GM12865 (cell line): ENCODE measurements at regions not wholly inside any gene's neighbourhood (a gene's known extent, or its start where the extent isn't known, plus 50 kb on each side); places are given as distances from the start of the nearest gene placed in this dataset.

Source experiments
- DNase-seq: peaks from one replicate; pipeline ENCODE4 v3.0.0; 2010; ENCODE audit warnings: low read depth
- H3K4me3 ChIP-seq: 2 replicates; pipeline ENCODE4 v1.5.1; 2011; ENCODE audit warnings: mild to moderate bottlenecking, low read depth, low read length, control low read depth
- CTCF ChIP-seq: IDR thresholded peaks from 2 replicates; pipeline ENCODE4 v1.5.1; 2011; ENCODE audit warnings: low read length, control low read depth, low read depth, inconsistent platforms; ENCODE audit not compliant: insufficient read depth; ENCODE audit errors: missing control alignments

GRCh38 chr2:120658042-120658769 lies 77.5 kb upstream of the GLI2 start:
- TF ChIP-seq CTCF: no peak
- DNase-seq: no peak
- H3K4me3 ChIP-seq: no peak overlapping the region

GRCh38 chr2:120658770-120659158 lies 76.9 kb upstream of the GLI2 start:
- no peak overlapping the region for H3K4me3 ChIP-seq
- no peak for TF ChIP-seq CTCF
- DNase-seq: no peak

GRCh38 chr2:120659275-120659977 lies 76.2 kb upstream of the GLI2 start:
- no peak for TF ChIP-seq CTCF
- H3K4me3 ChIP-seq: no peak overlapping the region

GRCh38 chr2:120660056-120660694 lies 75.5 kb upstream of the GLI2 start:
- no peak for TF ChIP-seq CTCF
- no peak overlapping the region for H3K4me3 ChIP-seq
- no peak for DNase-seq

More at GRCh38 chr2:120659275-120659977, 76.2 kb upstream of the GLI2 start:
- no peak for DNase-seq

- DNase-seq: no peak
- H3K4me3 ChIP-seq: no peak overlapping the region
- no peak for TF ChIP-seq CTCF
Observed at GRCh38 chr2:120660771-120661459, 74.8 kb upstream of the GLI2 start.

- H3K4me3 ChIP-seq: no peak overlapping the region
- TF ChIP-seq CTCF: no peak
- no peak for DNase-seq
Observed at GRCh38 chr2:120661551-120661950, 74.1 kb upstream of the GLI2 start.
